Ecto neural progenitor cell (in vitro differentiated cells): ENCODE measurements at regions not wholly inside any gene's neighbourhood (a gene's known extent, or its start where the extent isn't known, plus 50 kb on each side); places are given as distances from the start of the nearest gene placed in this dataset.
A peak's percentile ranks its signal among the peaks of the same experiment; 100 is the strongest.

Source experiments
- DNase-seq: peaks from one replicate; pipeline ENCODE4 v3.0.0-alpha.2; 2018; ENCODE audit warnings: low spot score

GRCh38 chr6:170096803-170097504 lies 193.9 kb downstream of the DLL1 start:
- DNase-seq: no peak

- DNase-seq: peak; percentile 55
These were observed 194.6 kb downstream of the DLL1 start for GRCh38 chr6:170096191-170096802.

DNA sequence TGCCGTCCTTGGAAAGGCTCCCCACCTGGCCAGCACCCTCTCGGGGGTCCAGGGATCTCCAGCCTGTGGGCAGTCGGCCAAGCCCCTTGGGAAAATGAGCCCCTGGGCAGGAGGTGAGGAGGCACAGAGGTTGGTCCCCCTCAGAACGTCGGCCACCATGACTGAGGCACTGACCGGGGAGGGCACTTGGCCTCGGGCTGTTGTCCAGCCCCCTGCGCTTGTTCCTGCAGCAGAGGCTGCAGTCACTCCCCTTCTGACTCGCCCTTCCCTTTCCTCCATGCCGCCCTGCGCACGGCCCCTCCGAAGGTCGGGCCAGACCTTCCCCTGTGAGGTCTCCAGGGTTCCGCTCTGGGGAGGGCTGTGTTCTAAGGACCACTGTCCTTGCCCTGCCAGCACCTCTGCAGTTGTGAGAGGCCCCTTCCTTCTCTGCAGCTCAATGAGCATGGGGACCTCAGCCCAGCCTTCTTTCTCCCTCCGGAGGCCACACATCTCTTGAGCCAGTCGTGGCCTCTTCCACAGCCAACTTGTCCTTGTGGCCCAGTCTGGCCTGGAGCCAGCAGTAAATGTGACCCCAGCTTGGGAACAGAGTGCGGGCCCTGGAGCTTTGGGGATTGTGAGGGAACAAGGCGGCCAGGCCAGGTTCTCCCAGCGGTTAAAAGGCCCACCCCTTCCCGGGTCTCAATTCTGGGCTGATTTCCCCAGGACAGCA lies 195.5 kb downstream of the DLL1 start:
- DNase-seq: peak; percentile 48

GRCh38 chr6:170094686-170095272 lies 196.1 kb downstream of the DLL1 start:
- peak; percentile 40 for DNase-seq

DNA sequence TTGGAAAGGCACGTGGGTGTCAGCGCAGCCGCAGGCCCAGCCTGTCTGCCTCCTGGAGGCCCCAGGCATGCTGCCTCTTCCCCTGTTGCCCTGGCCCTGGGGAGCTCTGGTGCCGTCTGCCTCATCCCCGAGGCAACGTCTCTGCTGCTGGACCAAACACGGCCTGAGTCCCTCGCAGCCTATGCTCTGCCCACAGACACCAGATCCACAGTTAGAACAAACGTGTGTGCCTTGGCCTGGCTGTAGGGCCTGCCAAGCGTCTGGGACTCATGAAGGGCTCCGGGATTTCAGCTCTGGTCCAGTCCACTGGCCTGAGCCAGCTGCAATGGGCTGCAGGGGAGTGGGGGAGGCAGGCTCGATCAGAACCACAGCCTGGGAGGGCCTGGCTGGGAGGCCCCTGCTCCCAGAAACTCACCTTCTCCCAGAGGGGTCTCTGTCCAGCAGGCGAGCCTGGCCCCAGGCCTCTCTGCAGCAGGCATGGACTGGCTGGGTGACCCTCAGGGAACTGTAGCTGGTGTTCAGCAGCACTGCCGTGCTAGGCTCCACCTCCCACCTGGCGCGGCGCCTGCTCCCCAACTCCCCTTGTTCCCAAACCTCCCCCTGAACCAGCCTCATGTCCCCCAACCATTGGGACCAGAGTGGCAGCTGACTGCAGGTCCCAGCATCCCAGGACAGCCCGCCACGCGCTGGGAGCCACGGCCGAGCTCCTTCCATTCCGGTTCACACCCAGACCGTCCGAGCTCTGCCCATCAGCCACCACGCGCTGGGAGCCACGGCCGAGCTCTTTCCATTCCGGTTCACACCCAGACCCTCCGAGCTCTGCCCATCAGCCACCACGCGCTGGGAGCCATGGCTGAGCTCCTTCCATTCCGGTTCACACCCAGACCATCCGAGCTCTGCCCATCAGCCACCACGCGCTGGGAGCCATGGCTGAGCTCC lies 197.0 kb downstream of the DLL1 start:
- DNase-seq: peak; percentile 49

GRCh38 chr6:170093276-170093657 lies 197.6 kb downstream of the DLL1 start:
- DNase-seq: peak; percentile 39

DNA sequence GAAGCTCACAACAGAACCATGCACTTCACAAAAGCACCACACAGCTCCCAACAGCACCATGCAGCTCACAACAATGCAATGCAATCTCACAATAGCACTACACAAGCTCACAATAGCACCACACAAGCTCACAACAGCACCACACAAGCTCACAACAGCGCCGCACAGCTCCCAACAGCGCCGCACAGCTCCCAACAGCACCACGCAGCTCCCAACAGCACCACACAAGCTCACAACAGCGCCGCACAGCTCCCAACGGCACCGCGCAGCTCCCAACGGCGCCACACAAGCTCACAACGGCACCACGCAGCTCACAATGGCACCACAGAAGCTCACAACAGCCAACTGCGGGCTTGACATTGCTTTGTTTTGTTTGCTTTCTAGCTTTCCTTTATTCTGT lies 198.1 kb downstream of the DLL1 start:
- DNase-seq: peak; percentile 26

- peak; percentile 26 for DNase-seq
These were observed 199.0 kb downstream of the DLL1 start for GRCh38 chr6:170091639-170092579.

- peak; percentile 39 for DNase-seq
These were observed 199.8 kb downstream of the DLL1 start for GRCh38 chr6:170091000-170091638.

DNA sequence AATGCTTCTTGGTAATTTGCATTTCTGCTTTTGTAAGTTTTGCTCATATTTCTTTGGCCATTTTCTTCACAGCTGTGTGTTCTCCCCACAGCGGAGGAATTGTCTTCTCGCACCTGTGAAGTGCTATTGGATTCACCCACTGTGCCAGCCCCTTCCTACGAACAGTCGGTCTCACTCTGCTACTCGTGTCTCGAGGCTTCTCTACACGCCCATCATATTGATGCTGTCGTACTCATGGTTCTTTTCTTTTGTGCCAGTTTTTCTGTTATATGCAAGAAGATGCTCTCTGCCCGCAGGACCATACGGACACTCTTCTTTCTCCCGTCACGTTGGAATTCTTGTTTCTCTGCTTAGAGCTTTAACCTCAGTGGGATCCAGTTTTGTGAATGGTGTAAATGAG lies 200.3 kb downstream of the DLL1 start:
- DNase-seq: peak; percentile 29

DNA sequence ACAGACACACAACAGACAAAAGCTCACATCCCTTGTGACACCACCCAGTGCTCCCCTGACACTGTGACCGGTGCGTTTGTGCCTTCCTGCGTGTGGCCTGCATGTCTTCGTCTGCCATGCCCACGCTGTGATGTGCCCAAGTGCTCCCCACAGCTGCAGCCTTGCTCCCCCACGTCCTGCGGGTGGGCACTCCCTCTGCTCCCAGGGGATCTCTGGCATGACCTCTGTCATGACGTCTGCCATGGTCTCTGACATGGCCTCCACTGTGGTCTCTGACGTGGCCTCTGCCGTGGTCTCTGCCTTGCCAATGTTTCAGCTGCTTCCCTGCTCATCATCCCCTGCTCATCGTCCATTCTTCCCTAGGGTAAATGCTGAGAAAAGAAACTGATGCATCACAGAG lies 200.9 kb downstream of the DLL1 start:
- peak; percentile 34 for DNase-seq

DNA sequence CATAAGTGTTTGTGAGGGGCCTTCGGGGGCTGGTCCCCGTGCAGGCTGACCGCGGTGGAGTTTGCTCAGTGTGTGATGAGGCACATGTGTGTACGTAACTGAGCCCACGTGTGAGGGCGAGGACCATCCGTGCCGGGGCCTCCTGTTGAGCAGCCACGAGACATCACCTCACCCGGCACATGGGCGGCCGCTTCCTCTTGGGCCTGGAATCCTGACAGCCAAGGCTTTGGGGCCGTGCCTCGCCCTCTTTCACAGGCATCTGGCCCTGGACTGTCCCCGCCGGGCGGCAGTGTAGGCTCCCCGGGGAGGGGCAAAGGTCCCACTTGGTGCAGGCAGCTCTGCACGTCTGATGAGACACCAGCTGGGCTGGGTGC lies 202.3 kb downstream of the DLL1 start:
- peak; percentile 36 for DNase-seq

- DNase-seq: peak; percentile 34
These were observed 202.8 kb downstream of the DLL1 start for GRCh38 chr6:170087941-170088581.

- DNase-seq: peak; percentile 50
These were observed 203.5 kb downstream of the DLL1 start for GRCh38 chr6:170087421-170087780.

DNA sequence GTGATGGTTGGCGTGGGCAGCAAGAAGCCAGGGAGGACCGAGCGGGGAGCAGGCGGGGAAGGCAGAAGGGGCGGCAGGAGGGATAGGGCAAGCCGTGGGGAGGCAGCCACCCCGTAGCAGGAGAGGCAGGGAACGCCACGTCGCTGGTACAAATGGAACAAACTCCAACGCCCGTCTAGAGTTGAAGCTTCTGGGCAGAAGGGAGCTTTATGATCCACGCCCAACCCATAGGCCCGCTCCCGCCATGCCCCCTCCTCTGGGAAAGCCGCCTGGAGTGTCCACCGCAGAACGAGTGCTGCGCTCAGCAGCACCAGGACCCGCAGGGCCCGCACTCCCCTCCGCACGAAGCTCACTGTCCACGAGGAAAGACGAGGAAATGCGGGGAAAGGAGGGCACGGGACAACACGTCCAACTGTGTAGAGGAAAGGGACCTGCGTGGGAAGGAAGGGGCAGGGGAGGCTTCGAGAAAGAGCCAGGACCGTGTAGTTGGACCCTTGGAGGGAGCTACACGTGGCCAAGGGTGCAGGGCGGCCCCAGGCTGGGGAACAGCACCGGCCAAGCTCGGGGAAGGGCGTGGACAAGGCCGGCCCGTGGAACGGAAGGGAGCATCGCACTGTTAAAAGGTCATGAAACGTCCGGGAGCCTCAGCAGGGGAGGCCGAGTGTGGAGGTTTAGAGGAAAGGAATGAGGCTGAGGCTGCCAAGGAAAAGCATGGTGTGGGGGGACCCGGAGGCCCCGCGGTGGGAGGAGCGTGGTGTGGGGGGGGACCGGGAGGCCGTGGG lies 204.0 kb downstream of the DLL1 start:
- peak; percentile 39 for DNase-seq

DNA sequence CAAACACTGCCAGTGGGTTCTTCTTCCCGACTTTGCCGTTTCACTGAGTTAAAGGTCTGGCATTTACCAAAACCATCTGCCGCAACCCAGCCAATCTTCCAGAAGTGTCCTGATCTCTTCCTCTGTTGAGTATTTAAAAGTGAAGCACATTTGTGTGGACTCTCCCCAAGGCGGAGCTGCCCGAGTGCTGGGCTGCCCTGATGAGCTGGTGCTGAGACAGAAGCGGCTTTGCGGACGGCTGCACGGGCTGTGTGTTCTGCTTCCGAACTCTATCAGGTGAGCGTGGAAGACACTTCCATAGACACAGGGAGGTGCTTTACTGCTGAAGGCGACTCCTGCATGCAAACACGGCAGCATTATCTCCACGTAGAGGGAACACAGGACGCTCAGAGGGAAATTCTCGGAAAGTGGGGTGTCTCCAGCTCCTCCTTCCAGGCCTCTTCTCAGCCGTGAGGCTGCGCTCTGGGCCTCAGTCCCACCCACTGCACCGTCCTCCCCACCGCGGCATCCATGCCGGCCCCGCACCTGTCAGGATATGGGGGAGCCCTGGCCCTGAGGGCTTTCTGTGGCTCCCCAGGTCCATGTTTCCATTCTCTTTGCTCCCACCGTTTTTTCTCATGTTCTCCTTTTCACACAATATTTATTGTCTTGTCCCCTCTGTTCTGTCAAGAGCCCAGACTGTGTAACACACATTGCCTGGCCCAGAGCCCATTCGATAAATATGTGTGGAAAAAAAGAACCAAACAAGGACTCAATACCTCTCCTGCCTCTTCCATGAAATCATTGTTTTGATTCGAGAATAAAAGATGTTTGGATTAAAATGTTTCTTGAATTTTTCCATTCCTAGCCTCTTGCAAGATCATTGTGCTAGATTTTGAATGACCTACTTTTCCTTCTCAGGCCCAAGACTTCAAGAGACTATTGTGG lies 205.1 kb downstream of the DLL1 start:
- peak; percentile 39 for DNase-seq

- DNase-seq: no peak
These were observed 206.6 kb downstream of the DLL1 start for GRCh38 chr6:170084166-170084730.
